Bronchial epithelial cell (primary cell): ENCODE measurements at regions not wholly inside any gene's neighbourhood (a gene's known extent, or its start where the extent isn't known, plus 50 kb on each side); places are given as distances from the start of the nearest gene placed in this dataset.

Experiments
- DNase-seq: peaks from one replicate; pipeline ENCODE4 v3.0.0-alpha.2; 2010; ENCODE audit warnings: low read depth
- FAIRE-seq: peaks from 2 replicates; lab custom pipeline; 2011; peaks lifted over from hg19 to GRCh38; lab: Jason Lieb, UNC
- H3K27me3 ChIP-seq: 2 replicates; pipeline ENCODE4 v1.5.1; 2011; ENCODE audit warnings: low read length; ENCODE audit not compliant: control insufficient read depth, insufficient read depth
- H3K36me3 ChIP-seq: 2 replicates; pipeline ENCODE4 v1.5.1; 2011; ENCODE audit warnings: low read length; ENCODE audit not compliant: control insufficient read depth, insufficient read depth
- H3K4me3 ChIP-seq: 2 replicates; pipeline ENCODE4 v1.5.1; 2011; ENCODE audit warnings: mild to moderate bottlenecking, low read depth, low read length, control low read depth
- CTCF ChIP-seq: IDR thresholded peaks from 2 replicates; pipeline ENCODE4 v1.5.1; 2011; ENCODE audit warnings: mild to moderate bottlenecking, moderate library complexity, low read length, control low read depth, inconsistent platforms; ENCODE audit not compliant: insufficient read depth, severe bottlenecking

- no peak for TF ChIP-seq CTCF
- no peaks in the 10 kb centered on the region for H3K36me3 ChIP-seq
- no peak overlapping the region for H3K4me3 ChIP-seq
- H3K27me3 ChIP-seq = no peaks in the 10 kb centered on the region
- DNase-seq (no peak), FAIRE-seq (no peak)
Observed at GRCh38 chr6:138550346-138550767, 51.1 kb upstream of the NHSL1 start.

DNA sequence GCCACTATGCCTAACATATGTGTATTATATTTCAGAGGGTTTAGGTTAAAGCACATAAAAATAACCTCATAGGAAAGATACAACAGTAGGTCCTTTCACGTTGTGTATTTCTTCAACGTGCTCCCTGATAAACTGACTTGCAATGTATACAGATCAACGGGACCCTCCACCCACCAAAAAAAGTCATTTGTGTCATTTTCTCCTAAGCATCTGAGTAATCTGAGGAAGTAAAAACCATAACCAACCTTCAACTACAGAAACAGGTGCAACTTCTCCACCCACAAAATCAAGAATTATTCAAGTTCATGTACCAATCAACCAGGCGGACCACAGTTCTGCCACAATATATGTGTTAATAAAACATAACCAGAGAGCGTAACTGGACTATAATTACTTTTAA is 54.9 kb upstream of the NHSL1 start:
- H3K4me3 ChIP-seq = no peak overlapping the region
- no peak for TF ChIP-seq CTCF
- FAIRE-seq (no peak), DNase-seq (no peak)
- H3K36me3 ChIP-seq = no peaks in the 10 kb centered on the region
- H3K27me3 ChIP-seq = no peaks in the 10 kb centered on the region

DNA sequence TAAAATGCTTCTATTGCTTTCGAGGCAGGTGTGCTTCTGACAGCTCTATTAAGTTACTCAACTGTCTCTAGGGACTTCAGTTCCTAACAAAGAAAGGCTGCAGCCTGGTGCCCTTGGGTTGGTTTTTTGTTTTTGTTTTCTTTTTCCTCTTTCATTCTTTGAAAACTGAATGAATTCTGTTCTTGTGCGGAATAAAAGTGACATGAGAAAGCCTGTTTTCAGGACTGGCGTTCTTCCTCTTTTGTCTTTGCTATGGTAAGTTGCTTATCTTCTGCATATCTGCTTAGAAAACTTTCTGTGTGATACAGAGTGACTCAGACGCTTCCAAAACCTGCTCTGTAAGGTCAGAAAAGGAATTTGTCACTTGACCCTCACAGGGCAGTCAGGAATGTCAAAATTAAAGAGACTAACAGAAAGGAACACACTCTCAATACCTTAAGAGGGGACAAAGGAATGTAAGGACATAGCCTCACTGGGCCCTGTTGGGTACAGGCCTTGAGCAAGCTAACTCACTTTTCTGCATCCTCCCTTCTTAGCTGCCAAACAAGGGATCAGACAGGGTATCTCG is 56.2 kb upstream of the NHSL1 start:
- no peak overlapping the region for H3K4me3 ChIP-seq
- no peak for TF ChIP-seq CTCF
- DNase-seq (peak; percentile 73), FAIRE-seq (no peak)
- no peaks in the 10 kb centered on the region for H3K27me3 ChIP-seq
- no peaks in the 10 kb centered on the region for H3K36me3 ChIP-seq

DNA sequence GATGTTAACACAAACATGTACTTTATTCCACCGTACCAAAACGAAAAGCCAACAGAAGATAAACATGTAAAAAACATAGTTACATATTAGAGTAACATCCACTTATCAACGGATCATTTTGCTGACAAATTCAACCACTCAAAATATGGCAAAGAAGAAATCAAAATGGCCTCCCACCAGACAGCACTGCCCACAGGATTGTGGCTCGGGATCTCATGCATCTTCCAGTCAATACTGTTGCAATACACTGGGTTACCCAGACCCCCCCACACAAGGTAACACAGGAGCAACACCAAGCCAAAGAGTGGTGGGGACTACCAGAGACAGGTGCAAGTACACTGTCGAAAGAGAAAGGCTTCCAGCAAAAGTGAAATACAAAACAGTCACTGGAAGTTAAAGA is 57.9 kb upstream of the NHSL1 start:
- TF ChIP-seq CTCF = no peak
- FAIRE-seq (no peak), DNase-seq (no peak)
- H3K27me3 ChIP-seq = no peaks in the 10 kb centered on the region
- H3K4me3 ChIP-seq = no peak overlapping the region
- no peaks in the 10 kb centered on the region for H3K36me3 ChIP-seq

- Histone ChIP-seq H3K27me3 (no peaks in the 10 kb centered on the region), H3K36me3 (no peaks in the 10 kb centered on the region), H3K4me3 (no peak overlapping the region)
- DNase-seq = no peak
- TF ChIP-seq CTCF = no peak
- no peak for FAIRE-seq
Observed at GRCh38 chr6:138559143-138559542, 59.8 kb upstream of the NHSL1 start.
